ENCODE measurements at regions not wholly inside any gene's neighbourhood (a gene's known extent, or its start where the extent isn't known, plus 50 kb on each side); places are given as distances from the start of the nearest gene placed in this dataset.

- H3K9me3 ChIP-seq (ENCODE audit: control insufficient read depth in 4 of 4, low read length in 3 of 4) = no peaks in the 10 kb centered on the region
- H3K9ac ChIP-seq (ENCODE audit: low read depth in 1 of 2, low read length in 2 of 2) = no peak overlapping the region
- no peaks in the 10 kb centered on the region for H3K36me3 ChIP-seq (ENCODE audit: control insufficient read depth in 4 of 4, insufficient read depth in 3 of 4, low read depth in 1 of 4, low read length in 3 of 4)
- no peaks in the 10 kb centered on the region for H3K27me3 ChIP-seq (ENCODE audit: control insufficient read depth in 4 of 4, insufficient read depth in 4 of 4, low read length in 3 of 4)
- no peaks in the 10 kb centered on the region for H3K4me1 ChIP-seq (ENCODE audit: control insufficient read depth in 4 of 4, insufficient read depth in 4 of 4, low read length in 3 of 4)
- no peak for TF ChIP-seq YY1 (IDR thresholded peaks at IDR 0.05)
- no peak for TF ChIP-seq EGR1 (IDR thresholded peaks at IDR 0.05; ENCODE audit: low read depth in 2 of 2)
- no peak for TF ChIP-seq FOXA1 (IDR thresholded peaks at IDR 0.05)
- WGBS = 87% methylated on average over 37 of the region's 37 CpGs
- no peak for DNase-seq (ENCODE audit: low spot score)
- no peak overlapping the region for H3K4me3 ChIP-seq (ENCODE audit: low read depth in 1 of 3, low read length in 3 of 3)
- no peak overlapping the region for H3K27ac ChIP-seq (ENCODE audit: low read depth in 1 of 2, low read length in 2 of 2)
Observed at GRCh38 chr2:3059141-3059925, 318.3 kb downstream of the EIPR1 start.

GRCh38 chr2:3054066-3054465, 323.6 kb downstream of the EIPR1 start:
- H3K36me3 ChIP-seq (ENCODE audit: control insufficient read depth in 4 of 4, insufficient read depth in 3 of 4, low read depth in 1 of 4, low read length in 3 of 4) = no peaks in the 10 kb centered on the region
- no peak overlapping the region for H3K4me3 ChIP-seq (ENCODE audit: low read depth in 1 of 3, low read length in 3 of 3)
- no peaks in the 10 kb centered on the region for H3K27me3 ChIP-seq (ENCODE audit: control insufficient read depth in 4 of 4, insufficient read depth in 4 of 4, low read length in 3 of 4)
- TF ChIP-seq ZBTB33 (IDR thresholded peaks at IDR 0.05) = no peak
- TF ChIP-seq FOXA2 (IDR thresholded peaks at IDR 0.05) = no peak
- no peak for TF ChIP-seq HNF4G (IDR thresholded peaks at IDR 0.05)
- no peak for TF ChIP-seq YY1 (IDR thresholded peaks at IDR 0.05)
- TF ChIP-seq EGR1 (IDR thresholded peaks at IDR 0.05; ENCODE audit: low read depth in 2 of 2) = no peak
- TF ChIP-seq MAX (IDR thresholded peaks at IDR 0.05) = no peak
- TF ChIP-seq CTCF (IDR thresholded peaks at IDR 0.05; ENCODE audit: low read depth, low read length, missing input control) = no peak
- TF ChIP-seq GABPA (IDR thresholded peaks at IDR 0.05 in 1 of 2, conservative IDR thresholded peaks at IDR 0.05 in 1 of 2) = no peak
- no peak for TF ChIP-seq REST (IDR thresholded peaks at IDR 0.05)
- TF ChIP-seq JUND (IDR thresholded peaks at IDR 0.05) = no peak
- TF ChIP-seq RAD21 (IDR thresholded peaks at IDR 0.05) = no peak
- no peak for TF ChIP-seq FOXA1 (IDR thresholded peaks at IDR 0.05)
- no peak for TF ChIP-seq ATF3 (IDR thresholded peaks at IDR 0.05)
- TF ChIP-seq HNF4A (conservative IDR thresholded peaks at IDR 0.05) = no peak
- no peak for TF ChIP-seq RXRA (IDR thresholded peaks at IDR 0.05)
- no peak for TF ChIP-seq TAF1 (conservative IDR thresholded peaks at IDR 0.05)
- no peak overlapping the region for H3K27ac ChIP-seq (ENCODE audit: low read depth in 1 of 2, low read length in 2 of 2)
- no peak overlapping the region for H3K9ac ChIP-seq (ENCODE audit: low read depth in 1 of 2, low read length in 2 of 2)
- no peak for DNase-seq (ENCODE audit: low spot score)
- H3K4me1 ChIP-seq (ENCODE audit: control insufficient read depth in 4 of 4, insufficient read depth in 4 of 4, low read length in 3 of 4) = no peaks in the 10 kb centered on the region
- WGBS = 88% methylated on average over 8 of the region's 8 CpGs
- no peaks in the 10 kb centered on the region for H3K9me3 ChIP-seq (ENCODE audit: control insufficient read depth in 4 of 4, low read length in 3 of 4)

Measured in liver (tissue), 8 donors.